ENCODE measurements at regions not wholly inside any gene's neighbourhood (a gene's known extent, or its start where the extent isn't known, plus 50 kb on each side); places are given as distances from the start of the nearest gene placed in this dataset.

DNA sequence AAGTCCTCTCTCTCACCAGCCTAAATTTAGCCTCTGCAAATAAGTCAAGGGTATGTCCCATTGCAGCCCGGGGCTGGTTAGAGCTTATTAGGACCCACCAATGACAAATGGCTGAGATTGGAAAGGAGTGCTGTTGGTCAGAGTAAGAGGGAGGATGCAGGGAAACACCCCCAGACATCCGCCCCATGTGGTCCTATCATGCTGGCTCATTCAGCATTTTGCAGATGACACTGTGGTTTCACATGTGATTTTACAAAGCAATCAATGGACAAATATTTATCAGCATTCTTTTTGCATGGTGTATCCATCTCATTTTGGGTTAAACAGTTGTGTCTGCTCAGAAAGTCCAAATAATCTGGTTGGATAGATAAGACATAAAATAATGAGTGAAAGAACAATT lies 152.2 kb upstream of the EXOC2 start:
- no peaks in the 10 kb centered on the region for H3K36me3 ChIP-seq (ENCODE audit: insufficient read depth, low read length)
- no peaks in the 10 kb centered on the region for H3K9me3 ChIP-seq (ENCODE audit: low read depth, low read length)
- H3K27ac ChIP-seq (ENCODE audit: low read depth, low read length): no peak overlapping the region
- H2AFZ ChIP-seq (ENCODE audit: low read length): no peak overlapping the region
- TF ChIP-seq, protein P1, sequence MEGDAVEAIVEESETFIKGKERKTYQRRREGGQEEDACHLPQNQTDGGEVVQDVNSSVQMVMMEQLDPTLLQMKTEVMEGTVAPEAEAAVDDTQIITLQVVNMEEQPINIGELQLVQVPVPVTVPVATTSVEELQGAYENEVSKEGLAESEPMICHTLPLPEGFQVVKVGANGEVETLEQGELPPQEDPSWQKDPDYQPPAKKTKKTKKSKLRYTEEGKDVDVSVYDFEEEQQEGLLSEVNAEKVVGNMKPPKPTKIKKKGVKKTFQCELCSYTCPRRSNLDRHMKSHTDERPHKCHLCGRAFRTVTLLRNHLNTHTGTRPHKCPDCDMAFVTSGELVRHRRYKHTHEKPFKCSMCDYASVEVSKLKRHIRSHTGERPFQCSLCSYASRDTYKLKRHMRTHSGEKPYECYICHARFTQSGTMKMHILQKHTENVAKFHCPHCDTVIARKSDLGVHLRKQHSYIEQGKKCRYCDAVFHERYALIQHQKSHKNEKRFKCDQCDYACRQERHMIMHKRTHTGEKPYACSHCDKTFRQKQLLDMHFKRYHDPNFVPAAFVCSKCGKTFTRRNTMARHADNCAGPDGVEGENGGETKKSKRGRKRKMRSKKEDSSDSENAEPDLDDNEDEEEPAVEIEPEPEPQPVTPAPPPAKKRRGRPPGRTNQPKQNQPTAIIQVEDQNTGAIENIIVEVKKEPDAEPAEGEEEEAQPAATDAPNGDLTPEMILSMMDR (IDR thresholded peaks at IDR 0.05; ENCODE audit: extremely low read depth, low read depth, low read length): no peak
- no peak overlapping the region for H3K4me2 ChIP-seq (ENCODE audit: insufficient read depth, low read length)
- H3K79me2 ChIP-seq (ENCODE audit: insufficient read depth, low read length): no peaks in the 10 kb centered on the region
- no peaks in the 10 kb centered on the region for H4K20me1 ChIP-seq (ENCODE audit: insufficient read depth, low read length)
- H3K4me1 ChIP-seq (ENCODE audit: insufficient read depth, low read length): no peaks in the 10 kb centered on the region
- no peak for DNase-seq (ENCODE audit: insufficient read length, low spot score, missing footprints)
- H3K27me3 ChIP-seq (ENCODE audit: insufficient read depth, low read length): no peaks in the 10 kb centered on the region
- no peak overlapping the region for H3K4me3 ChIP-seq (ENCODE audit: insufficient read depth, low read length)

DNA sequence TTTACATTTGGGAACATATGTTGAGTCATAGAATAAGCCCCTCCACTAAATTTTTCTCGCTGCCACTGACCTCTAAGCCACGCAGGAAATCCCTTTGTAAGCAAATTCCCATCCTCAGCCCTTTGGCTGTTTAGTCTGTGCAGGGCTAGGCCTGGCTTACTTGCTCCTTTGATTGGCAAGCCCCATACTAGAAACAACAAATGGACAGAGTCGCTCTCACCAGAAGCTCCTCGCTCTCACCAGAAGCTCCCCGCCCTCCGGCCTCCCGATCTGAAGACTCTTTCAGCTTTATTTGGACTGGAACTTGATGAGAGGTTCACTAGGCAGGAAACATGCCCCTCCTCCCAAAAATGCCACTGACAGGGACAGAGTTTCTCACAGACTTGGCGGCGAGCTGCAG lies 149.2 kb upstream of the EXOC2 start:
- no peaks in the 10 kb centered on the region for H3K36me3 ChIP-seq (ENCODE audit: insufficient read depth, low read length)
- no peaks in the 10 kb centered on the region for H3K27me3 ChIP-seq (ENCODE audit: insufficient read depth, low read length)
- no peaks in the 10 kb centered on the region for H4K20me1 ChIP-seq (ENCODE audit: insufficient read depth, low read length)
- H3K79me2 ChIP-seq (ENCODE audit: insufficient read depth, low read length): no peaks in the 10 kb centered on the region
- no peak overlapping the region for H2AFZ ChIP-seq (ENCODE audit: low read length)
- H3K4me3 ChIP-seq (ENCODE audit: insufficient read depth, low read length): no peak overlapping the region
- H3K9me3 ChIP-seq (ENCODE audit: low read depth, low read length): no peaks in the 10 kb centered on the region
- no peaks in the 10 kb centered on the region for H3K4me1 ChIP-seq (ENCODE audit: insufficient read depth, low read length)
- H3K27ac ChIP-seq (ENCODE audit: low read depth, low read length): no peak overlapping the region
- TF ChIP-seq, protein P1 (IDR thresholded peaks at IDR 0.05; ENCODE audit: extremely low read depth, low read depth, low read length): no peak
- DNase-seq (ENCODE audit: insufficient read length, low spot score, missing footprints): no peak
- no peak overlapping the region for H3K4me2 ChIP-seq (ENCODE audit: insufficient read depth, low read length)

DNA sequence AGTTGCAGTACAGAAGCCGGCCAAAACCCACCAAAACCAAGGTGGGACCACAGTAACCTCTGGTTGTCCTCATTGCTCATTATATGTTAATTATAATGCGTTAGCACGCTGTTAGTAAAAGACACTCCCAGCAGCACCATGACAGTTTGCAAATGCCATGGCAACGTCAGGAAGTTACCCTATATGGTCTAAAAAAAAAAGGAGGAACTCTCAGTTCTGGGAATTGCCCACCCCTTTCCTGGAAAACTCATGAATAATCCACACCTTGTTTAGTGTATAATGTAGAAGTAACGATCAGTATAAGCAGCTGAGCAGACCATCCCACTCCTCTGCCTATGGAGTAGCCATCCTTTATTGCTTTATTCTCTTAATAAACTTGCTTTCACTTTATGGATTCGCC lies 148.6 kb upstream of the EXOC2 start:
- Histone ChIP-seq H3K27ac (ENCODE audit: low read depth, low read length) (no peak overlapping the region), H3K4me1 (ENCODE audit: insufficient read depth, low read length) (no peaks in the 10 kb centered on the region), H4K20me1 (ENCODE audit: insufficient read depth, low read length) (no peaks in the 10 kb centered on the region), H3K36me3 (ENCODE audit: insufficient read depth, low read length) (no peaks in the 10 kb centered on the region), H2AFZ (ENCODE audit: low read length) (no peak overlapping the region), H3K79me2 (ENCODE audit: insufficient read depth, low read length) (no peaks in the 10 kb centered on the region), H3K4me2 (ENCODE audit: insufficient read depth, low read length) (no peak overlapping the region), H3K27me3 (ENCODE audit: insufficient read depth, low read length) (no peaks in the 10 kb centered on the region), H3K4me3 (ENCODE audit: insufficient read depth, low read length) (no peak overlapping the region), H3K9me3 (ENCODE audit: low read depth, low read length) (no peaks in the 10 kb centered on the region)
- TF ChIP-seq, protein P1 (IDR thresholded peaks at IDR 0.05; ENCODE audit: extremely low read depth, low read depth, low read length): no peak
- no peak for DNase-seq (ENCODE audit: insufficient read length, low spot score, missing footprints)

DNA sequence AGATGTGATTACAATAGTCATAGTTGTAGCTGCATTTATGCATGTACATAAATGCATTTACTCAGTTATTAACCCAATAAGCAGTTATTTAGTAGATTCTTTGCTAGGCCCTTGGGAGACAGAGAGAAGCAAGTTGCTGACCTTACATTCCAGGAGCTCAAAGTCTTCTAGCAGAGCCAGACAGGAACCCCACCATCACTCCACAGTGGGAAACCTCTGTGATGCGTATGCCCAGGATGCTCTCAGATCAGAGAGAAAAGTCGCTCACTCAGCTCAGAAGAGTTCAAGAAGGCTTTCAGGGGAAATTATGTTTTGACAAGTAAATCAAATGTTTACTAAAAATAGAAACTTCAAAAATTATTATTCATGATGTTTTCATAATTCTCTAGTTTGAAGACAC lies 146.3 kb upstream of the EXOC2 start:
- TF ChIP-seq, protein P1 (IDR thresholded peaks at IDR 0.05; ENCODE audit: extremely low read depth, low read depth, low read length): no peak
- Histone ChIP-seq H3K27ac (ENCODE audit: low read depth, low read length) (no peak overlapping the region), H3K4me2 (ENCODE audit: insufficient read depth, low read length) (no peak overlapping the region), H2AFZ (ENCODE audit: low read length) (no peak overlapping the region), H3K27me3 (ENCODE audit: insufficient read depth, low read length) (no peaks in the 10 kb centered on the region), H3K4me3 (ENCODE audit: insufficient read depth, low read length) (no peak overlapping the region), H4K20me1 (ENCODE audit: insufficient read depth, low read length) (no peaks in the 10 kb centered on the region), H3K9me3 (ENCODE audit: low read depth, low read length) (no peaks in the 10 kb centered on the region), H3K4me1 (ENCODE audit: insufficient read depth, low read length) (no peaks in the 10 kb centered on the region), H3K79me2 (ENCODE audit: insufficient read depth, low read length) (no peaks in the 10 kb centered on the region), H3K36me3 (ENCODE audit: insufficient read depth, low read length) (no peaks in the 10 kb centered on the region)
- DNase-seq (ENCODE audit: insufficient read length, low spot score, missing footprints): no peak

Measured in osteoblast (primary cell).